Central memory CD8-positive, alpha-beta T cell (primary cell): ENCODE measurements at regions not wholly inside any gene's neighbourhood (a gene's known extent, or its start where the extent isn't known, plus 50 kb on each side); places are given as distances from the start of the nearest gene placed in this dataset.

ENCODE experiments used
- ATAC-seq: fragments of 150-1000 bp; cut with Tn5 transposase; replicated peaks from 2 replicates; pipeline ENCODE4 v1.10.0; 2022; ENCODE audit warnings: mild to moderate bottlenecking, moderate FRiP score, moderate number of reproducible peaks; ENCODE audit not compliant: poor library complexity, severe bottlenecking; ENCODE audit errors: extremely low read depth
- DNase-seq, 2 donors: peaks; one replicate each; pipeline ENCODE4 v3.0.0; 2021; ENCODE audit warnings: low spot score in 2 of 2
- H3K27ac Mint-ChIP-seq: one replicate; pipeline ENCODE4 v1.8.0; 2022; ENCODE audit warnings: low read depth, mild to moderate bottlenecking, moderate library complexity, mixed read lengths
- H3K27me3 Mint-ChIP-seq: one replicate; pipeline ENCODE4 v1.8.0; 2022; ENCODE audit warnings: mixed read lengths
- H3K36me3 Mint-ChIP-seq: one replicate; pipeline ENCODE4 v1.8.0; 2022; ENCODE audit warnings: mild to moderate bottlenecking, moderate library complexity, mixed read lengths; ENCODE audit not compliant: insufficient read depth
- H3K4me1 Mint-ChIP-seq: one replicate; pipeline ENCODE4 v1.8.0; 2022; ENCODE audit warnings: mixed read lengths
- H3K4me3 Mint-ChIP-seq: one replicate; pipeline ENCODE4 v1.8.0; 2022; ENCODE audit warnings: mild to moderate bottlenecking, moderate library complexity, mixed read lengths
- H3K9me3 Mint-ChIP-seq: one replicate; pipeline ENCODE4 v1.8.0; 2022; ENCODE audit warnings: mixed read lengths

DNA sequence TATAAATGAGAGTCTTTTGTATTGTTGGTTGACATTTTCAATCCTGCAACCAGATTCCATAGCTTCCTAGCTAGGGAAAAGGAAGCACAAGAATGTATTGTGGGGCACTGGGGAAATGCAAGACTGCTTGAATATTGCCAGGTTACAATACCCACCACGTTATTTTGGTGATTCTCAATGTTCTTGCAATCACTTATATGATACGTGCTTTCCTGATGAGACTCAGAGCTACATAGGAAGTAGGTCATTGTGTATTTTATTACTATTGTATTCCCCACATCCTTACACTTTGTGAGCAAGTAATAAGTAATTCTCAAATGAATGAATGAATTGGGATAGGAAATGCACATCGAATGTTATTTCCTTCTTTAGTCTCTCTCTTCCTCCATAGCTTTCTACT is 217.1 kb upstream of the CD180 start:
- Mint-ChIP-seq H3K4me3 (no peak overlapping the region), H3K9me3 (no peaks in the 10 kb centered on the region), H3K4me1 (peaks cover 9% of the 10 kb centered on the region), H3K27ac (no peak overlapping the region), H3K27me3 (no peaks in the 10 kb centered on the region), H3K36me3 (no peaks in the 10 kb centered on the region)
- ATAC-seq (no peak), DNase-seq (no peak)

DNA sequence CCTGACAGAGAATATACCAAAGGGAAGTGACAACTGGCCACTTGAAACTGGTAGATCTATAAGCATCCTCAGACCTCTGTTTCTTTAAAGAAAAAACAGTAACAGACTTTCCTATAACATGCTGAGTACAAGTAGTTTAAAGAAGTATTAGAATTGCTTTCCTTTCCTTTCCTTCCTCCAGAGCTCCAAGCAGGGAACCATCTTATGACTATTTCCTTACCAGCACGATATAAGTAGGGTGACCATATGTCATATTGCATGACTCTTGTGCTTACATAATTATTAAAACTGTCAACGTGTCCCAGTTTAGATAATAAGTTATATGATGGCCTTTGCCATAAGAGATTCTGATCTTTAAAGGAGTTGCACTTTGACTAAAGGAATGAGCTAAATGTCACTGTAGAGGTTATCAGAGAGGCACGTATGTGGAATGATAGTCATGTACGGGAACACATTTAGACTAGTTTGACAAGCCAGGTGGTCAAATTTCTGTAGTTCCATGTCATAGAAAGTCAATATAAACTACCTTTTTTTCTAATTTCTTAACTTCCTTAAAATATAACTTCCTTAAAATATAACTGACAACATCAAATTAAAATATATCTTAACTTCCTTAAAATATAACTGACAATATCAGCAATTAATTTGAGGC is 212.7 kb upstream of the CD180 start:
- no peaks in the 10 kb centered on the region for H3K27me3 Mint-ChIP-seq
- no peak overlapping the region for H3K27ac Mint-ChIP-seq
- H3K36me3 Mint-ChIP-seq: no peaks in the 10 kb centered on the region
- H3K4me1 Mint-ChIP-seq: no peaks in the 10 kb centered on the region
- ATAC-seq (no peak), DNase-seq (no peak)
- H3K9me3 Mint-ChIP-seq: no peaks in the 10 kb centered on the region
- no peak overlapping the region for H3K4me3 Mint-ChIP-seq

DNA sequence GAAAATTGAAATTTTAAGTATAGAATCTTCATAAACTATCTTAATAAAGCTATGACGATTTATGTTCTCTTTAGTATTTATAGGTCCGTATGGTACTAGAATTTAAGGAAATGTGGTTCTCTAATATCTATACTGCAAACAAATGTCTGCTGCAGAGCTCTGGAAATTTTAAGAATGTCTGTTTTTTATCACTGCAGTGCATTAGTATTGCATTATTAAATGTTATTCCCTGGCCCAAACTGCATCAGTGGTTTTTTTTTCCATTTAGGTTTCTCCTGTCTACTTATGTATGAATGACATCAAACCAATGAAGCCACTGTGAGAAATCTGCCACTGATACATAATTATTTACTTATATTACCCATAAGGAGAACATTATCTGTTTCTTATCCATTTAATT is 211.4 kb upstream of the CD180 start:
- DNase-seq (no peak), ATAC-seq (no peak)
- Mint-ChIP-seq H3K27ac (no peak overlapping the region), H3K4me3 (no peak overlapping the region), H3K9me3 (no peaks in the 10 kb centered on the region), H3K27me3 (no peaks in the 10 kb centered on the region), H3K36me3 (no peaks in the 10 kb centered on the region), H3K4me1 (no peaks in the 10 kb centered on the region)

DNA sequence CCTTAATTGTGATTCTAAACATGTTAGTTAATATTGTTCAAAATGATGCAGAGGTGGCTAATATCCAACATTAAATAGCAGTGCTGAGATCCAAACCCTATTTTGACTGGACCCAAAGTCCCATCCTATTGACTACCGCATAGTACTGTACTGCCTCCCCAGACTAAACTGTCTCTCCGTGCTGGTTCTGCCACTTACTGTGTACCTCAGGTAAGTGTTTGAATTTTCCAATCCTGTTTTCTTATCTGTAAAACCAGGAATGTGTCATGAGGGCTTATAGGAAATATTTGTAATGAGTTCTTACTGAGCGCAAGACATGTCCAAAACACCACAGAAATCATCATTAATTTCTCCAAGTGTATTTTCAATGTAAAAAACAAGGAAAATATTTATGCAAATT is 209.2 kb upstream of the CD180 start:
- Mint-ChIP-seq H3K9me3 (no peaks in the 10 kb centered on the region), H3K36me3 (no peaks in the 10 kb centered on the region), H3K4me3 (no peak overlapping the region), H3K4me1 (no peaks in the 10 kb centered on the region), H3K27ac (no peak overlapping the region), H3K27me3 (no peaks in the 10 kb centered on the region)
- ATAC-seq (no peak), DNase-seq (no peak)

DNA sequence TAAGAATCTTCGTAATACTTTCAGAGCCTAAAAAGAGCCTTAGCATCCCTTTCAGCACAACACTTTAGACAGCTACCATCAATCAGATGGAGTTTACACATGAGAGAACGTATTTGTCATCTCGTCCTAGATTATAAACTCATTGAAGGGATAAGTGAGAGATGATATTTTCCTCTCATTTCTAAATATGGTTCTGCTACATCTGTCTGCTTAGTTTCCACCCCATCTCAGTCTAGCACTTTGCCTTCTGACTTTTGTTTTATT is 208.4 kb upstream of the CD180 start:
- no peak overlapping the region for H3K4me3 Mint-ChIP-seq
- H3K4me1 Mint-ChIP-seq: no peaks in the 10 kb centered on the region
- H3K27ac Mint-ChIP-seq: no peak overlapping the region
- no peaks in the 10 kb centered on the region for H3K36me3 Mint-ChIP-seq
- H3K9me3 Mint-ChIP-seq: no peaks in the 10 kb centered on the region
- no peaks in the 10 kb centered on the region for H3K27me3 Mint-ChIP-seq
- DNase-seq (no peak), ATAC-seq (no peak)

DNA sequence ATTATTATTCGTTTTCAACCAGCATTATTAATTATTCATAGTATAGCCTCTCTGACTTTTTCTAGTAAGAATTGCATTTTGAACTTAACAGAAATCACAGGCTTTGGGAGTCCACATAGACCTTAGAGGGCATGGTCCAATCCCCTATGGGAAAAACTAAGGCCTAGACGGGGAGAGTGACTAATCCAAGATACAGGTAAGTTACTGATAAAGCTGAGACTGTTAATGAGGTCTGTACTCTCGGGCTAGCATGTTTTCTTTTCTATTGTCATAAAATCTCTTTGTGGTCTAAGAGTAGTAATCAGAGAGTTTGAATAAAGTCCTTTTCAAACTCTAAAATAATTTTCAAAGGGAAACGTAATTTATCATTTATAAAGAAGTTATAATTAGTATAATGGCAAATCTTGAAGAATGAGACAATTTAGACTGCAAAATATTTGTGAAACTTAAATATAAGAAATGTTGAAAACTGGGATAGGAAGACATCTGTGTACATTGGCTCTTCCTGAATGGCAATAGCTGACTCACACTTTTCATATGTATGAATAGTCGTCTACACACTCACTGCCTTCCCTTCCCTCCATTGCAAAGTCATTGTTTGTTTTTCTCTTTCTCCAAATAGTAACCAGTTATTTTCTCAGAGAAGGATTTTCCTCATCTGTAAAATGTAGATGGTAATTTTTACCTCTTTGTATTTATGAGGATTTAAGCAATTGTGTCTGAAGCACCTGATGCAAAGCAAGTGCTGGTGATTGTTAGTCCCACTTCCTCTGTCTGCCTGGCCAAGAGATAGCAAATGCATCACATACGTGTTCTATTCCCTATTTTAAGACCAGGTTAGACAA is 207.9 kb upstream of the CD180 start:
- Mint-ChIP-seq H3K27ac (no peak overlapping the region), H3K4me3 (no peak overlapping the region), H3K9me3 (no peaks in the 10 kb centered on the region), H3K36me3 (no peaks in the 10 kb centered on the region), H3K27me3 (no peaks in the 10 kb centered on the region), H3K4me1 (no peaks in the 10 kb centered on the region)
- no peak for DNase-seq
- ATAC-seq: no peak

DNA sequence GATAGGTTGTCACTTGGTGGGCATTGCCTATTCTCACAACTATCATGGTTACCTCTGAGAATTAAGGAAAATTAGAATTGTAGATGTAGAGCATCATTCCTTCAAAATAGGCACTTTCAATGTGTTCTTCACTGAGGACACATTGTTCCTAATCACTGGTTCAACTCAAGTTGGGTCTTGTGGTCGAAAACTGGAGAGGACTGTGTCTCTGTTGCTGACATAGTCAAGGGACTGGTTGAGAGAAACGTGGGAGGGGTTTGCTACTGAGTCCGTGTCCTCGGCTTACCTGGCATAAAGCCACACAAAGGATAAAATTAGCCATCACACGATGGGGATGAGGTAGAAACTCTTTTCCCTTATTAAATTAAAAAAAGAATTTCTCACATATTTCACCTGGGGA is 205.9 kb upstream of the CD180 start:
- Mint-ChIP-seq H3K4me1 (no peaks in the 10 kb centered on the region), H3K27ac (no peak overlapping the region), H3K27me3 (no peaks in the 10 kb centered on the region), H3K9me3 (no peaks in the 10 kb centered on the region), H3K4me3 (no peak overlapping the region), H3K36me3 (no peaks in the 10 kb centered on the region)
- no peak for ATAC-seq
- no peak for DNase-seq

DNA sequence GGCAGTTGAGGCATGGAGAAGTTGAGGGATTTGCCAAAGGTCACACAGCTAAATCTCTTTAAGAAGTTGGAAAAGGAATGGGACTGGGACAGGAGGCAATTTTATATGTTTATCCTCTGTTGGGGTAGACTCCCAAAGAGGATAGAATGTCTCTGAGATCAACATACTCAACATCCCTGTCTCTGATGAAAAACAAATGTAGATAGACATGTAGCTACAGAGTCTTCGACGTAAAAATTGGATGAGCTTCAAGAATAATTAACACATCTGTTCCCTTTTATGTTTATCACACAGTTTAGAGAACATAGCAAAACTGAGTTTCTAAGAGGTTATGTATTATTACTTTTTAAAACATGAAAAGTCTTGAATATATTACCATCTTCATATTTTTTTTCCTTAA is 204.6 kb upstream of the CD180 start:
- Mint-ChIP-seq H3K27ac (no peak overlapping the region), H3K27me3 (no peaks in the 10 kb centered on the region), H3K9me3 (no peaks in the 10 kb centered on the region), H3K36me3 (no peaks in the 10 kb centered on the region), H3K4me3 (no peak overlapping the region), H3K4me1 (no peaks in the 10 kb centered on the region)
- DNase-seq (no peak), ATAC-seq (no peak)

DNA sequence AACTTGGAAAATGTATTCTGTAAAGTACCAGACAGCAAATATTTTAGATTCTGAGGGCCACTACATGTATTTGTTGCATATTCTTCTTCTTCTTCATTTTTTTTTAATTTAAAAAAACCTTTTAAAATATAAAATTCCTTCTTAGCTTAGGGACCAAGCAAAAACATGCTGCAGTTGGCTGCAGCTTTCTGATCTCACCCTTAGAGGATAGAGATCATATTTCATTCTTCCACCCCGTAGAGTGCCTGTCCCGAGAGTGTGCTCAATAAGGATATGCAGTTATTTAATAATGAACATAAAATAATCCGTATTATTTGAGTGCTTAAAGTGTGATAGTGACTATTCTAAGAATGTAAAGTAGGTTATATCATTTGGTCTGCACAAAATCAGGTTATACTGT is 204.2 kb upstream of the CD180 start:
- Mint-ChIP-seq H3K36me3 (no peaks in the 10 kb centered on the region), H3K4me1 (no peaks in the 10 kb centered on the region), H3K27me3 (no peaks in the 10 kb centered on the region)

DNA sequence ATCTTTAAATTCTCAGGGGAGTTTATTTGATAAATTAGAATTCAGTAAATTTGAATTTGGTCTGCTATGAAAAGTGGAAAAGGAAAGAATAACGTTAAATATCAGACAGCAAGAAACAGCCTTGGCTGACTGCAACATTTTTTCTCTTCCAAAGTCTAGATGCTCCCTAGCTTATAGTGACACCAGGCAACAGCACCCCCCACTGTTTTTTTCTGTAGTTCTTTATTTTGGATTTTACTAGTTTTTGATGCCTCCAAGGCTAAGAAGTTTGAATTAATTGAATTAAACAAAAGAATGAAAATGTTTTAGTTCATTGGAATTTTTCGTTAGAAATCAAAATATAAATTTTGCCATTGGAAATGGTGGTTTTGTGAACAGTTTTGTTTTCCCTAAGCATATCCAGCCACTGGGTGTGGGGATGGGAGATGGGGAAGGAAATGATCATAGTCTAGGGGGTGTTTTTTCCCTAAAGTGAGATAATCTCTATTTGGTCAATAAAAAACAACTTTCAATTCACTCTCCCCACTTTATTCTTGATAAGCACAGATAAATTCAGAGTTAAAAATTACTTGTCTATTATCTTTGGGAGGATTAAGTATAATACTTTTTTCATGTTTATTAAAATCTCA is 199.3 kb upstream of the CD180 start:
- ATAC-seq (no peak), DNase-seq (no peak)
- no peaks in the 10 kb centered on the region for H3K36me3 Mint-ChIP-seq
- no peak overlapping the region for H3K4me3 Mint-ChIP-seq
- no peaks in the 10 kb centered on the region for H3K27me3 Mint-ChIP-seq
- H3K27ac Mint-ChIP-seq: no peak overlapping the region
- peaks cover 12% of the 10 kb centered on the region for H3K4me1 Mint-ChIP-seq
- no peaks in the 10 kb centered on the region for H3K9me3 Mint-ChIP-seq

More for the DNA sequence above, 204.2 kb upstream of the CD180 start:
- Mint-ChIP-seq H3K4me3 (no peak overlapping the region), H3K27ac (no peak overlapping the region), H3K9me3 (no peaks in the 10 kb centered on the region)
- DNase-seq: no peak
- ATAC-seq: no peak

DNA sequence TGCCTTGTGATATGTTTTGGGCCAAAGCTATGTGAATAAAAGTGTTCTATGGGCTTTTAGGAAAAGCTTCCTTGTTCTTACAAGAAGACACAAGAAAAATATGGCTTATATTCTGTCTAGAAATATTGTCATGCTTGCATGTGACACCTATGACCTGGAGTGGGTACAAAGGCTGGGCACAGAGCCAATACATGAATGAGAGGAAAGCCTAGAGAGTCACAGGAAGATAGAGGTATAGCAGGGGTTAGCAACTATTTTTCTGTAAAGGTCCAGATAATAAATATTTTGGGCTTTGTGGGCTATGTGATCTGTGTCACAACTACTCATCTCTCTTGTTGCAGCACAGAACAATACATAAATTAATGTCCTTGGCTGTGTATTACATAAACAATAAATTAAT is 196.6 kb upstream of the CD180 start:
- ATAC-seq (no peak), DNase-seq (no peak)
- Mint-ChIP-seq H3K36me3 (no peaks in the 10 kb centered on the region), H3K4me3 (no peak overlapping the region), H3K27me3 (no peaks in the 10 kb centered on the region), H3K9me3 (no peaks in the 10 kb centered on the region), H3K27ac (no peak overlapping the region), H3K4me1 (peaks cover 12% of the 10 kb centered on the region)

DNA sequence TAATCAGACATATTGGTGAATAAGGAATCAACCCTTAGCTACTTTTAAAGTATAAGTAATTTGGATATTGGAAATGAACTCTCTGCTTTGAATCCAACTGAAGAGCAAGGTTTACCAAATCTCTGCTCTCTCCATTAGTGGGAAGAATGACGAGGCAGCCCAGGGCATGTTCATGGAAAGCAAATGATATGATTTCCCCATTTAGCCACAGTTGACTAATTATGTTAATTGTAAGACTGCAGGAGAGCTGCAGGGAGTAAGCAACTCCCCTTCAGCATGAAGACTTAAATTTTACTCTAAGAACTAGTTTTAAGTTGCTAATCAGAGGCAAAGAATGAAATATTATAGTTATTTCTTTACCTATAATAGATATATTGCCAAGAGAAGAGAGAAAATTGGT is 194.3 kb upstream of the CD180 start:
- peaks cover 12% of the 10 kb centered on the region for H3K4me1 Mint-ChIP-seq
- H3K9me3 Mint-ChIP-seq: no peaks in the 10 kb centered on the region
- H3K4me3 Mint-ChIP-seq: no peak overlapping the region
- ATAC-seq: no peak
- no peak overlapping the region for H3K27ac Mint-ChIP-seq
- DNase-seq: no peak
- no peaks in the 10 kb centered on the region for H3K27me3 Mint-ChIP-seq
- no peaks in the 10 kb centered on the region for H3K36me3 Mint-ChIP-seq

DNA sequence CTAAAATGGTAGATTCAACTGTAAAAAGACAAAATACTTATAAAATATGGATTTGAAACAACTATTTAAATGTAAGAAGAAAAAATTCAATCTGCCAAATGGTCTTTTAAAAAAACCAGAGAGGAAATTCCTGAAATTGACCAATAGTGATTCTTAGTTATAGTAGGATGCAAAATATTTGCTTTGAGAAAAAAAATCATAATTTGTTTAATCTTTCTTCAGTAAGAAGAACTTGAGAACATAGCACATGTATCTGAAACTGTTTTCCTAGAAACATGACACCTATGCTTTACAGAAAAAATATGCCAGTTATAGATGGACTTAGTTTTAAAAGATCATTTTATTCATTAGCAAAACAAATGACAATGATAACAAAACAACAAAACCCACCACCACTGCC is 186.9 kb upstream of the CD180 start:
- H3K27ac Mint-ChIP-seq: no peak overlapping the region
- no peaks in the 10 kb centered on the region for H3K36me3 Mint-ChIP-seq
- no peak overlapping the region for H3K4me3 Mint-ChIP-seq
- H3K27me3 Mint-ChIP-seq: no peaks in the 10 kb centered on the region
- no peak for ATAC-seq
- no peak for DNase-seq
- peaks cover 5% of the 10 kb centered on the region for H3K9me3 Mint-ChIP-seq
- no peaks in the 10 kb centered on the region for H3K4me1 Mint-ChIP-seq
